ENCODE measurements at regions not wholly inside any gene's neighbourhood (a gene's known extent, or its start where the extent isn't known, plus 50 kb on each side); places are given as distances from the start of the nearest gene placed in this dataset.
"Not testable (repeated sequence)": the region's sequence is repeated elsewhere in the genome, so short reads cannot be mapped to it uniquely, and the experiment has no call there.

DNA sequence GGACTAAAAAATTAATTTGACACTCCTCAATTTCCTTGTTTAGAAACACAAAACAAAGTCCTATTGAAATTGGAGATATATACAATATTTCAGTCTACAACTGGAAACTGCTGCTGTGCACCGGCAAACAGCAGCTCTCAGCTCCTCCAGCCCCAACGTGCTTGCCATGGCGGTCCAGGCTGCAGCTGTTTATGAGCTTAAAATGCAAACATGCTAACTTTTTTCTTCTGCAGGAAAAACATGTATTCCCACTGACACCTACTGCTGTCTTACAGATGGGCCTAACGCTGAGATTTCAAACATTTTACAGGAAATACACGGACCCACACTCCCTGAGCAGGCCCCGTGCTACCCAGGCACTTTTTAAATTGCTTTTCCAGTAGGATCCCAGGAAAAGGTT, 195.5 kb downstream of the BCL11A start:
- DNase-seq (ENCODE audit: low read depth, low spot score) = no peak

DNA sequence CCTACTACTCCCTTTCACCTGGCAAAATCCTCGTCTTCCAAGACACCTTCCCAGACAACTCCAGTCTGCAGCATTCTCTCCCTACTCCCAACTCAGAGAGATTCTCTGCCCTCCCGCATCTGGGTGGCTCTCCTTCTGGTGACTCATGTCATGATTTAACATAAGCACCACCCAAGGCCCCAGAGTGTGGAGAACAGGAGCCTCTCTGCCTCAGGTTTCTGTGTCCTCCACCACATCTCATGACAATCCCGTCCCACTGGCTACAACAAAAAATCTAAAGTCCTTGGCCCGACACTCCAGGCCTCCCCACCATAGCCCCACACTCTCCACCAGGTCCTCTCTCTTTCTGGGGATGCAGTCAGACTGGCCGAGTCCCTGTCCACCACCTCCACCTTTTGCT, 197.1 kb downstream of the BCL11A start:
- no peak for DNase-seq (ENCODE audit: low read depth, low spot score)

DNA sequence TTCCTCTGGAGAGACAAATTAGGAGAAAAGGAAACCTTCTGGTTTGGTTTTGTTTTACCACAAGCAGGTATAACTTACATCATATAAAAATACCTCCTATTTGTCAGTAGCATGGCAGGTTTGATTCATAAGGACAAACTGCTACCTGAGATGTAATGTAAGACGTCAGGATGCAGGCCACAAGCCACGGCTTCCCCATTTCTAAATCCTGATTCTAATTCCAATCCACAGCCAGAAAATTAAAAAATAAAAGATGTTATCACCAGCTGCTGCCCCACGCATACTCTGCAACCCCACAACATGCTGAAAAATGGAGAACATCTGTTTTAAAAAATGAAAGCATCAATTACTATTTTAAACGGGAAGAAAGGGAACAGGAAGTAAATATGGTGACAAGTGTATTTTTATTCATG, 197.6 kb downstream of the BCL11A start:
- no peak for DNase-seq (ENCODE audit: low read depth, low spot score)

DNA sequence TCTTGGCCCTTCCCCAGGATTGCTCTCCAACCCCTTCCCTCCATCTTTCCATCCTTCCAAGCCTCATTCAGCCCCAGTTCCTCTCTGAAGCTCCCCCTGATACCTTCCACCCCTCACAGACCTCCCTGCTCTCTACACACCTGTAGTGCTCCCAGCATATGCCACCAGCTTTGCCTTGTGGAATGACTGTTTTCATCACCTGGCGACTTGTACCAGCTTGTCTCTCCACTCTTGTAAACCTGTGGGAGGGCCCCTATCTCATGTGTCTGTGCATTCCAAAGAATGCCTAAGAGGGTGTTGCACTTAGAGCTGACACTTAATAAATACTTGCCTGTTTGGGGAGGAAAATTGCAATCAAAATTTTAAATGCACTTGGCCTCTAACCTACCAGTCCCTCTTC, 198.7 kb downstream of the BCL11A start:
- no peak for DNase-seq (ENCODE audit: low read depth, low spot score)

DNA sequence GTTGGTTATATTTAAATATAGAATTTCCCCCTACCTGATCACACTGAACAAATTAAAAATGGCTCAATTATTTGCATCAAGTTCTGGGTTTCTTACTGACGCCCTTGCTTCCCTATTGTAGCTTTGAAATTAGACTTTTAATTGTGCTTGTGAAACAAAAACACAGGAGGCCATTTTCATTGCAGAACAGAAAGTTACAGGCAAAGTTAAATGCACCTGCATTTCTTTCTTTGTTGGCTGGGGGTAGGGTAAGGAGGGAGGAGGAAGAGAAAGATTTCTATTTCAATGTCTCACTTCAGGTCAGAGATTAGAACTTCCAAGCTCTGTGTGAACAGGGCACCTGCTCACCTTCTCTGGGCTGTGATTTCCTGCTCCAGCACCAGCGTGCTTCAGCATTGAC, 199.6 kb downstream of the BCL11A start:
- DNase-seq (ENCODE audit: low read depth, low spot score) = no peak

DNA sequence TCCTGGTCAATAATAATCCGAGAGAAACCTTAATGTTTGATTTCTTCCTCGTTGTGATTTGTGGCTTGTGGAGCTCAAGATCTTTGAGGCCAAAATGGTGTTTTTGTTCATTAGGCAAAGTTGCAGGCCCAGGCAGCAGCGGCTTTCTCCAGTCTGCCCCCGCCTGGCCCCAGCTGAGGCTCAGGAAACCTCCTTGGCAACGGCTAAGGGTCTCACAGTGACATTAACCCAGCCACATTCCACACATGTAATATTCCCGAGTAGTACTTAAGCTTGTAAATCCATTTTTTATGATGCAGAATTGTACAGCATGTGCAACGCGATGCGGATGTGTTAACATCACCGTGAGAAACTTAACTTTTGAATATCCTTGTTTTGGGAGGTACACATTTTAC, 200.1 kb downstream of the BCL11A start:
- no peak for DNase-seq (ENCODE audit: low read depth, low spot score)

DNA sequence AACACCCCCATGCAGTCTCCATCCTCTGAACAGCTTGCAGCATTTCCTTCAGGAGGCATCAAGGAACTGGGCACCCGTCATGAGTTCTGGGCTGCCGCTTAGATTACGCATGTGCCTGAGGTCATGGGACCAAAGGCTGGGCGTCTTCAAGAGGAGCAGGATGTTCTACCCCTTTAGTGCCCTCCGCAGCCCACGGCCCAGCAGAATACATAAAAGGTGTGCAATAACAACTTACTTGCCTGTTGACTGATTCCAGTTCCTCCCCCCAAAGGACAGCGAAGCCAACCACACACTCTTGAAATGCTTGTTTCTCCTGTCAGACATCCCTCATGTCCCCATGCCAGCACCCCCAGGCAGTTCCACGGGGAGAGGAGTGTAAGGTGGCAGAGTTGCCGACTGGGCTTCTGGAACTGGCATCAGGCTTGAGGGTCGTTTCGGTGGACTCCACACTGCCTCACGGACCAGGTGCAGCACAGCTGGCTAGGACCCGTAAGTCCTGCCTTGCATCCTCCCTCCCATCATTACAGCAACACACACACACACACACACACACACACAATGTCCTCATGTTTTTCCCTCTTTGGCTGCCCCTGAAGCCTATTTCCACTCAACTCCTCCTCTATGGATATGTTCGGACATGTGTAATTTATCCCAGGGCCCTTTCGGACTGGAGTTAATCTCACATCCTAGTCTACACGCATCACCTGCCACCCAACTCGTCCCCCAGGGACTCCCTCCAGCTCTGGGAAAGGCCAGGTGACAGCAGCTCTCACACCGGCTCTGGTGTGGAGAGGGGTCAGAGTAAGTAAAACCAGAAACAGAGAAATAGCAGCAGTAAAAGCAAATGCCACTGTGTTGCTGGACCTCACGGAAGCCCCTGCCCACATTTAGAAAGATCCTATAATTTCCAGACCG, 200.7 kb downstream of the BCL11A start:
- no peak for DNase-seq (ENCODE audit: low read depth, low spot score)

DNA sequence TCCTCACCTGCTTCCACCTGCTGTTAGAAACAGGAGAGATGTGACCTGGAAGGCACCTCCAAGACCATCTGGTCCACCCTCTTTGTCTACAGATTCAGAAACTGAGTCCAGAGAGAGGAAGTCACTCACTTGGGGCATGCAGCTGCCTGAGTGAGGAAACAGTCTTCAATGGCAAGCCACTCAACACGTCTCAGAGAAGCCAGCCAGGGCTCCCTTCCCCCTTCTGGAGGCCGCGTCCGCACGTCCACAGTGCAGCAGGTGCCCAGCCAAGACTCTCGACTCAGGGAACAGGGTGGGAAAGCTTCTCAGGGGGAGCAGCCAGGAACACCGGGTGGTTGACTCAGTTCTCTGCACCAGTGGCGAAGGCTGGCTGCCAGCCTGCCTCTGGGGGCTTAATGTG, 201.7 kb downstream of the BCL11A start:
- DNase-seq (ENCODE audit: low read depth, low spot score) = no peak

DNA sequence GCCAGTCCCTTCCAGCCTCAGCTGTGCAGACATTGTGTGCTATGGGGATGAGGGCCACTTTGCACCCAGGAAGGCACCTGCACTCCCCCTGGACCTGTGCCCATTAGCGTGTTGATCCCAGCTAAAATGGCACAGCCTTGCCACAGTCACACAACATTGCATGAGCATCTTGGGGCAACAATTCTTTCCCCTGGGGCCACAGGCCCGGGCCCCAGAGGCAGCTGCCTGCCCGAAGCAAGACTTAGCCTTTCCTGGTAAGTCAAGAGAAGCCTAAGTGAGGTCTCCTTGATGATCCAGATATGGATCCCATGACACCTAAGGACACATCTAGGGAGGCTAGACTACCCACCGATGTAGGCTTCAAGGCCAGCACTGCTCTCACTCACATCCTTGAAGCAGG, 202.1 kb downstream of the BCL11A start:
- no peak for DNase-seq (ENCODE audit: low read depth, low spot score)

DNA sequence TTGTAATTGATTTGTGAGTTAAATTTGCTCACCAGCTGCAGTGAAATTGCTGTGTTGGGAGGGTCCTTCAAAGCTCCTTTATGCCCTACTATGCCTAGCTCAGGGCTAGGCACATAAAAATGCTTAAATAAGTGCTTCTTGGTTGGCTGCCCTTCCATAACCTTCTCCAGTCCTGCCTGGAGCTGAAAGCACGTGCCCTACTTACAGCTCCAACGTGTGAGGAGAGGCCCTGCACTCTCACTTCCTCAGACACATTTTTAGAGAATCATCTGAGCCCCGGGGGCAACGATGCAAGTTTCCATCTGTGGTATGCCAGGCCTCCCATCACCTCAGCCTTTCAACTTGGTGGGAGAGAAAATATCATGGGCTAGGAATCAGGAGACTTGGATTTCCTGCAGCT, 202.7 kb downstream of the BCL11A start:
- DNase-seq (ENCODE audit: low read depth, low spot score) = no peak

DNA sequence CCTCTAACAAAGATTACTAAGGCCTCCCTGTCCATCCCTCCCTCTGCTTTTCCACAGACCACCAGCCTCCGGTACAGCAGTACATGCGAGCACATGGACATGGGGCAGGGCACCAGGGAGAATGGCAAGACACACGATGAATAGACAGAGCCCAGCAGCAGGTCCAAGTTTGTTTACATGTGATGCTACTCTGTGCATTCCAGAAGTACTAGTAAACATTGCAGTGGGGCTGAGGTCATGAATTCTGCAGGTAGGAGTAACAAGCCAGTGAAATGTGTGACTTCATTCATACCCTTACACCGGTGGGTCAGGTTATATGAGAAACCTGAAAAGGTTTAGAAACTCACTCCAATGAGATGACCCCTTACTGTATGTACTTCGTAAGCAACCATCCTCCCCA, 205.7 kb downstream of the BCL11A start:
- DNase-seq (ENCODE audit: low read depth, low spot score) = no peak

DNA sequence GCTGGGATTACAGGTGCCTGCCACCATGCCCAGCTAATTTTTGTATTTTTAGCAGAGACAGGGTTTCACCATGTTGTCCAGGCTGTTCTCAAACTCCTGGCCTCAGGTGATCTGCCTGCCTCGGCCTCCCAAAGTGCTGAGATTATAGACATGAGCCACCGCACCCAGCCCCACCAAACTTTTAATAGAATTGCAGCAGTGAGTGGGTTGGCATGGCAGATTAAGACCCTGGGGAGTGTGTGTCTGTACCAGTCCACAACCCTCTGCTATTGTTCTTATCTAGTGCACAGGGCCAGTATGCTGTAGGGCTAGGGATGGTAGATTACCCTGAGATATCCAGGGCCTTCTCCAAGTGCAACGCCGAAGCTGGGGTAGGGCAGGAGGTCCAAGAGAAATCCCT, 211.0 kb downstream of the BCL11A start:
- DNase-seq (ENCODE audit: low read depth, low spot score) = not testable (repeated sequence)

DNA sequence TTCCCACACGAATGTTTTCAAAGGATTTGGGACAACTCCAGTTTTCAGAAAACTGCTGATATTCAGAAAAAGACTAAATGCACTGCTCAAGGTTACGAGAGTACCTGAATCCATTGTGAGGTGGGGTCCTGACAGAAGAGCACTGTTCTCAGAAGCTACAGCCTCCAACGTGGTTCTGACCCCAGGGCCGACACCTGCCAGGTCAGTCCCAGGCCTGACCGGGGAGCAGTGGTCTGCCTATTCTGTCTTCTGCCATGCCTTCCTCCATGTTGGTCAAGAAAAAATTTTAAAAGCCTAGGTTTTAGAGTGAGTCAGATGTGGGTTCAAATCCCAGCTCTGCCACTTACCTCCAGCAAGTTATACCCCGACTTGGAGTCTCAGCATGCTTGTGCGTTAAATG, 212.3 kb downstream of the BCL11A start:
- DNase-seq (ENCODE audit: low read depth, low spot score) = no peak

DNA sequence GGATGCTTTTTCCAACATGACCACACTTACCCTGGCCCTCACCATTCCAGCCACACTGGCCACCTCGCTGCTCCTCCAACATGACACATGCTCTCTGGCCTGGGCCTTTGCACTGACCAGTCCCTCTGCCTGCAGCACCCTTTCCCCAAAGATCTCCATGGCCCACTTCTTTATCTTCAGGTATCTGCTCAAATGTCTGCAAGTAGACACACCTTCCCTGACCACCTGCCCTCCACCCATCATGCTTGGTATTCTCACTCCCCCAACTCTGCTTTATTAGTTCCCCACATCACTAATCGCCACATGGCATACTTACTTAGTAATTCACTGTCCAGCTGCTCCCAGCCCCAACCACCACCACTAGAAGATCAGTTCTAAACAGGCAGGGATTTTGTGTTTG, 214.2 kb downstream of the BCL11A start:
- DNase-seq (ENCODE audit: low read depth, low spot score) = no peak

DNA sequence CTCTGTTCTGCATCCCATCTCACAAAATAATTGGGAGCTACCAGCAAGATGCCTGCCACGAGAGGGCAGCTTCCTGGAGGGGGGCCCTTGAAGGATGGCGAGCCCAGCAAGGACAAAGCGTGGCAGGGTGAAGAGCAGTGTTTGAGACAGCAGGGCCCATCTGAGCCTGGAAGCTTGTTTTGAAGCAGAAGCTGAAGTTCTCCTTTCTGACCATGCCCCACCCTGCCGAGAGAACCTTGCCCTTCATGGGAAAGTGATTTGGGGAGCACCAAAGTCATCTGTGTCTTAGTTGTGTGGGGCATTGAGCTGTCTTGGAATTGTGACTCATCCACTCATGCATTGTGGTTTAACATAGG, 216.3 kb downstream of the BCL11A start:
- DNase-seq (ENCODE audit: low read depth, low spot score) = no peak

DNA sequence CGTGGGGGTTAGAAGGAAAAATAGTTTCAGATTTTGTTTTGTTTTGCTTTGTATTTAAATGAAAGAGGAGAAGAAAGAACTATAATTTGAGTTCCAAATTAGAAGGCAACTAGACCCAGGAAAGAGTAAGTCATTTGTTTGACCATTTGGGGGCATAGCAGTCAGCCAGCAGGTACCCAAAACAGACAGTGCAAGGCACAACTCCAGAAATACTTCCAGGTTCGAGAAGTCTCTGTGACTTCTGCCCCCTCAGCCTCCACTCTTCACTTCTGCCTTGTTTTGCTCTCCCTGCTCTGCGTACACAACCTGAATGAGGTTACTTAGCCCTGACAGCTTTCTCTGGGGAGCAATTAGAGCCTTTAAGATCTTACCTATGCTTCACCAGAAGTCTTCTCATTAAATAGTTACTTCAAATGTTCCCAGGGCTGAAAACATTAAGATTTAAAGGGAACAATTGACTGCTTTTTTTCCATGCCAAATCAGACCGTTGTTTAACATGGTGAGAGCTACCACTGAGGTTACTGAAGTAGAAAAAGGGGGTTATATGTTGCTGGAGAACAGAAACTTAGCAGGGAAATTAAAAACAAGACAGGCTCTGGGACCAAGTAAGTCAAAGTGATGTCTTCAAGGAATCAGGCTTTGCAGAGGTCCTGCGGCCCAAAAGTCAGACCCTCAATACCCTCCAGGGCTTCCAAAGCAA, 216.9 kb downstream of the BCL11A start:
- DNase-seq (ENCODE audit: low read depth, low spot score) = no peak

DNA sequence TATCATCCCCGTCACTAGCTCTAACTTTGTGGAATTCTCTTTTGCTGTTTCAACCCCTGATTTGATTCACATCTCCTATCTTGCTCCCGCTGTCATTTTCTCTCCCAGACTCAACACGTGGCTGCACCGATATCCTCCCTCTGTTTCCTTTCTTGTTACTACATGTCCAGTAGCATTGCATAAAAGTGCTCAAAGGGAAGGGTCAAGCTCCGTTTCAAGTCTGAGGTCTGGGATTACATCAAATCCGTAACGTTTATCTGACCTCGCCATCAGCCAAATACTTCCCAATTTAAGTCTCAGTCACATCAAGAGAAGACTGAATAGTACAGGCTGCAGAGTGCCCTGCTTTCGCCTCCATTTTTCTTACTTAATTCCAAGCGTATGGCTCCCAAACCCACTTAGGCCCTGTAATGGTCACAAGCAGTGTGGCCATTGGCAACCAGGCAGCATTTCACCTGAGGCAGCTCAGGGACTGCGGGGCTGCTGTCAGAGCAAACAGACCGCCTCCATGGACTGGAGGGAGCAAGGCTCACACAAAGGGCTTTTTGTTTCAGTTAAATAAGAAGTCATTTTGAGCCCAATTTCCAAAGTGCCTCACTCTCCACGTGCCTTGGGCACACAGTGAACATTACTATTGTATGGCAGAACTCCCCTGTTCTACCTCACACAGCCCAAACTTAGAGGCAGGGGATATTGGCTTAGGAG, 217.8 kb downstream of the BCL11A start:
- DNase-seq (ENCODE audit: low read depth, low spot score) = no peak

DNA sequence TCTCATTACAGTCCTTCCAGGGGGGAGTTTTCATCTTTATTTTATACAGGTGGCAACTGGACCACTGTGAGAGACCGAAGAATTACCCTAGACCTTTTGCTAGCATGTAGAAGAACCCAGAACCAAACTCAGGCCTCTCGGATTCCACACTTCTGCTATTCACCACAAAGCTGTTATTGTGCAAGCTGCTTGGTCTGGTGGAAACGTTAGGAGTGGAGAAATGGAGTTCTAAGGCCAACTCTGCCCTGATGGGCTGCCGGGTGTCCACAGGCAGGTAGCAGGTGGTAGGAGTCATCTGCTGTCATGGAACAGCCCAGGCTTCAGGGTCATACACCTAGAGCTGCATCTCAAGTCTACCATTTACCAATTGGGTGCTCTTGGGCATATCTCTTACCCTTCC, 218.8 kb downstream of the BCL11A start:
- no peak for DNase-seq (ENCODE audit: low read depth, low spot score)

DNA sequence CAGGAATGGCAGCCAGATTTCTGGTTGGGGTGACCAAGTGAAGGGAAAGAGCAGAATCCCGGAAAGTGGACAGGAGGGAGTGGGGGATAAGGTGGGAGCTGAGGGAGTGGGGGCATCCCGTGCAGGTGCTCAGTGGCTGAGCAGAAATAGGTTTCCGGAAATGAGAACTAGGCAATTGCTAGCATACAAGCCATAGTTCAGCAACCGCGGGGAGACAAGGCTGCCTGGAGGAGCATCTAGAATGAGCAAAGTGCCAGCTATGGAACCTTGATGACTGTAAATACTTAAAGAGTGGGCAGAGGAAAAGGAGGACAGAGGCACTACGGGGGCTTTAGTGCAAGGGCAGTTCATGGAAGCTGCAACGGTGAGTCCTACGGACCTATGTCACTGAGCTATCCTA, 220.2 kb downstream of the BCL11A start:
- DNase-seq (ENCODE audit: low read depth, low spot score) = no peak

DNA sequence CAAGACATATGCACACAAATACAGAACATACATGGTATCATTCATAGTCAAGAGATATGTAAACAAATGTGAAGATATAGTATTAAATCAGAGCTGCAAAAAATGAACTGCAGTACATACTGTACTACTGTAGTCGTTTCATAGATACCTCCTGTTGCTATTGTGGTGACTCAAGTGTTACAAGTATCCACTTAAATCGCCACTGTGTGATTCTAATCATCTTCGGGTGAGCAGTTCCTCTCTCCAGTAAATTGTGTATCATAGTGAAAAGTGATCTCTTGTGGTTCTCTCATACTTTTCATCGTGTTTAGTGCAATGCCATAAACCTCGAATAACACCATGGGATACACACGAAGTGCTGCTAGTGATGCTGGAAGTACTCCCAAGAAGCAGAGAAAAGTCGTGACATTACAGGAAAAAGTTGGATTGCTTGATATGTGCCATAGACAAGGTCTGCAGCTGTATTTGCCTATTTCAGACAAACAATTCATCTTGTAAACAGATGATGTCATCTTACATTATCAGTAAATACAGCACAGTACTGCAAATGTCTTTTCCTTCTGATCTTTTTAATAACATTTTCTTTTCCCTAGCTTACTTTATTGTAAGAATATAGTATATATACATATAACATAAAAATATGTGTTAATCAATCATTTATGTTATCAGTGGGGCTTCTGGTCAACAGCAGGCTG, 222.2 kb downstream of the BCL11A start:
- DNase-seq (ENCODE audit: low read depth, low spot score) = no peak

DNA sequence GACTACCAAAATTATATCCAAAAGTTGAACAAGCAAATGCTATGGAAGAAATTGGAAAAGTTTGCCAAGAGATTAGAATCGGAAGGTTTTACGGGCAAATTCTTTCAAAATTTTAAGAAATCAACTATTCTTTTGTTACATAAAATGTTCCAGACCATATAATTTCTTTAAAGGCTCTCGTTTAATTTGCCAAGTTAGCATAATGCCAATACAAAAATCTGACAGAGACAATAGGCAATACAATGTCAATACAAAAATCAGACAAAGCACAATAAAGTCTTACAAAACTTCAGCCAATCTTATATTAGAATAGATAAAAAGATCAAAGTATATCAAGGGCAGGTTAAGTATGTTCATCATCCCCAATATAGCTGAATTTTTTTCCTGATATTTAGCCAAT, 224.2 kb downstream of the BCL11A start:
- DNase-seq (ENCODE audit: low read depth, low spot score) = no peak

DNA sequence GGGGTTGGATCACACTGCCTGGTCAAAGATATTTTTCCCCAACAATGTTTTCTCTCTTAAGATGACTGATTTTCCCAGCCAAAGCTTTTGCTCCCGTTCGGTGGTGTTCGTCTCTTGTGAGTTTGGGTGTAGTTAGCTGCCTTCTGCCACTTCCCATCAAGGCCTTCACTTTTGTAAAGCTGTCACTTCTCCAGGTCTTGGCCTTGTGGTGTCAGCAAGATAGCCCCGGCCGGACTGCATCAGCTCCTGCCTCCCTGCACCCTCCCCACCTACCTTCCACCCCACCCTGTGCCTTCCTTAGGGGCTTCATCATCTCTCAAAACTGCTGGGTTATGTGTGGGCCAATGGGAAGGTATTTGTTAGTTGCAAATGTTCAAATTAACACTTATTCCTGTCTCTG, 228.9 kb downstream of the BCL11A start:
- DNase-seq (ENCODE audit: low read depth, low spot score) = no peak
